ENCODE measurements at regions not wholly inside any gene's neighbourhood (a gene's known extent, or its start where the extent isn't known, plus 50 kb on each side); places are given as distances from the start of the nearest gene placed in this dataset.

DNA sequence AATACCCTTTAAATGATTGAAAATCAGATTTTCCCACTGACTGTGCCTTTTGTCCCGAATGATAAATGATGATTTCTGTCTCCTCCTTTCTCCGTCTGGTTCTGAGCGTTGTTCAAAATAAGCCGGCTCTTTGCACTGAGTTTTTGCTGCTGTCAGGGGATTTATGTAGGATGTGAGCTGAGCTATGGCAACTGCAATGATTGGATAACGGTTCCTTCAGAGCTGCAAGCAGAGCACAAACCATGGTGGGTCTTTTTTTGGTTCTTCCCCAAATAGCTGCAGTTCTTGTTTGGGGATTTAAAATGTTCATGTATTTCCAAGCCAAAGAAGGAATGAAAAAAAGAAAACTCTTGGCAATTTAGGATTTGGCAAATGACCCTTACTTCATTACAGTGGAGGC lies 124.5 kb upstream of the CASK start:
- H3K36me3 ChIP-seq (ENCODE audit: control insufficient read depth in 4 of 4, insufficient read depth in 4 of 4, low read length in 4 of 4): no peaks in the 10 kb centered on the region
- H3K4me1 ChIP-seq (ENCODE audit: control insufficient read depth in 5 of 5, insufficient read depth in 5 of 5, low read length in 5 of 5): no peaks in the 10 kb centered on the region
- peaks cover 3 to 8% (median 5%) of the 10 kb centered on the region in 3 donors for H3K27me3 ChIP-seq (ENCODE audit: control insufficient read depth in 3 of 3, insufficient read depth in 3 of 3, low read length in 2 of 3)
- TF ChIP-seq, protein P1, sequence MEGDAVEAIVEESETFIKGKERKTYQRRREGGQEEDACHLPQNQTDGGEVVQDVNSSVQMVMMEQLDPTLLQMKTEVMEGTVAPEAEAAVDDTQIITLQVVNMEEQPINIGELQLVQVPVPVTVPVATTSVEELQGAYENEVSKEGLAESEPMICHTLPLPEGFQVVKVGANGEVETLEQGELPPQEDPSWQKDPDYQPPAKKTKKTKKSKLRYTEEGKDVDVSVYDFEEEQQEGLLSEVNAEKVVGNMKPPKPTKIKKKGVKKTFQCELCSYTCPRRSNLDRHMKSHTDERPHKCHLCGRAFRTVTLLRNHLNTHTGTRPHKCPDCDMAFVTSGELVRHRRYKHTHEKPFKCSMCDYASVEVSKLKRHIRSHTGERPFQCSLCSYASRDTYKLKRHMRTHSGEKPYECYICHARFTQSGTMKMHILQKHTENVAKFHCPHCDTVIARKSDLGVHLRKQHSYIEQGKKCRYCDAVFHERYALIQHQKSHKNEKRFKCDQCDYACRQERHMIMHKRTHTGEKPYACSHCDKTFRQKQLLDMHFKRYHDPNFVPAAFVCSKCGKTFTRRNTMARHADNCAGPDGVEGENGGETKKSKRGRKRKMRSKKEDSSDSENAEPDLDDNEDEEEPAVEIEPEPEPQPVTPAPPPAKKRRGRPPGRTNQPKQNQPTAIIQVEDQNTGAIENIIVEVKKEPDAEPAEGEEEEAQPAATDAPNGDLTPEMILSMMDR (IDR thresholded peaks at IDR 0.05; ENCODE audit: control extremely low read depth, extremely low read depth): no peak
- WGBS, 2 donors: 71 to 94% methylated on average over 5 of the region's 5 CpGs
- H3K4me3 ChIP-seq: no peak overlapping the region
- peaks cover 0 to 14% (median 0%) of the 10 kb centered on the region in 4 donors for H3K9me3 ChIP-seq (ENCODE audit: control insufficient read depth in 4 of 4, insufficient read depth in 3 of 4, low read length in 3 of 4)
- no peak for ATAC-seq (ENCODE audit: insufficient read depth, low FRiP score)
- no peak overlapping the region for H3K9ac ChIP-seq (ENCODE audit: insufficient read depth in 1 of 2, low read length in 2 of 2)
- no peak overlapping the region for H3K27ac ChIP-seq (ENCODE audit: low read depth in 1 of 2, low read length in 1 of 2)
- DNase-seq: no peak

DNA sequence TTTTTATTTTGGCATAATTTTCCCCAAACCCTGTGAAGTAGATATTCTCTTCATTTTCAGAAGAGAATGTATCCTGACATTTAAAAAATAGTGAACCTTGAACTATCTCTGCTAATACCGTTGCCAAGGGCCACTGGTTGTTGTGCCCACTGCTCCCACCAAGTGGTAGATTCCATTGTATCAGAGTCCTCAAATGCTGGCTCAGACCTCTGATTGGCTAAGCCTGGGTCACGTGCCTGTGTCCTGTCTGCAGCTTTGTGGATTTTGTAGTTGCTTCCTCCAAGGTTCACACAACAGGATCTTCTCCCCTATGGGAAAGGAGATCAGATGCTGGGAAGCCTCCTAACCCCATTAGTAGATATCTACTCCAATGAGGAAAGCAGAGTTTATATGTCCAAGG lies 104.8 kb upstream of the CASK start:
- ATAC-seq (ENCODE audit: insufficient read depth, low FRiP score): no peak
- H3K36me3 ChIP-seq (ENCODE audit: control insufficient read depth in 4 of 4, insufficient read depth in 4 of 4, low read length in 4 of 4): no peaks in the 10 kb centered on the region
- WGBS, 2 donors: 65 to 89% methylated on average over 2 of the region's 2 CpGs

GRCh38 chrX:42027367-42028000 lies 104.1 kb upstream of the CASK start:
- H3K36me3 ChIP-seq (ENCODE audit: control insufficient read depth in 4 of 4, insufficient read depth in 4 of 4, low read length in 4 of 4): no peaks in the 10 kb centered on the region
- no peaks in the 10 kb centered on the region for H3K9me3 ChIP-seq (ENCODE audit: control insufficient read depth in 4 of 4, insufficient read depth in 3 of 4, low read length in 3 of 4)
- no peak overlapping the region for H3K4me3 ChIP-seq
- TF ChIP-seq, protein P1 (IDR thresholded peaks at IDR 0.05; ENCODE audit: control extremely low read depth, extremely low read depth): no peak
- no peak overlapping the region for H3K27ac ChIP-seq (ENCODE audit: low read depth in 1 of 2, low read length in 1 of 2)
- H3K9ac ChIP-seq (ENCODE audit: insufficient read depth in 1 of 2, low read length in 2 of 2): no peak overlapping the region
- H3K4me1 ChIP-seq (ENCODE audit: control insufficient read depth in 5 of 5, insufficient read depth in 5 of 5, low read length in 5 of 5): no peaks in the 10 kb centered on the region
- H3K27me3 ChIP-seq (ENCODE audit: control insufficient read depth in 3 of 3, insufficient read depth in 3 of 3, low read length in 2 of 3): peaks cover 0 to 13% (median 3%) of the 10 kb centered on the region in 3 donors
- 80 to 93% methylated on average over 3 of the region's 3 CpGs for WGBS, 2 donors
- DNase-seq: peak in 1 of 3 donors; percentile 2
- no peak for ATAC-seq (ENCODE audit: insufficient read depth, low FRiP score)

More for the DNA sequence above, 104.8 kb upstream of the CASK start:
- no peak for DNase-seq
- Histone ChIP-seq H3K9me3 (ENCODE audit: control insufficient read depth in 4 of 4, insufficient read depth in 3 of 4, low read length in 3 of 4) (no peaks in the 10 kb centered on the region), H3K4me1 (ENCODE audit: control insufficient read depth in 5 of 5, insufficient read depth in 5 of 5, low read length in 5 of 5) (no peaks in the 10 kb centered on the region), H3K4me3 (no peak overlapping the region), H3K27ac (ENCODE audit: low read depth in 1 of 2, low read length in 1 of 2) (no peak overlapping the region), H3K27me3 (ENCODE audit: control insufficient read depth in 3 of 3, insufficient read depth in 3 of 3, low read length in 2 of 3) (peaks cover 0 to 13% (median 3%) of the 10 kb centered on the region in 3 donors), H3K9ac (ENCODE audit: insufficient read depth in 1 of 2, low read length in 2 of 2) (no peak overlapping the region)
- TF ChIP-seq, protein P1 (IDR thresholded peaks at IDR 0.05; ENCODE audit: control extremely low read depth, extremely low read depth): no peak

DNA sequence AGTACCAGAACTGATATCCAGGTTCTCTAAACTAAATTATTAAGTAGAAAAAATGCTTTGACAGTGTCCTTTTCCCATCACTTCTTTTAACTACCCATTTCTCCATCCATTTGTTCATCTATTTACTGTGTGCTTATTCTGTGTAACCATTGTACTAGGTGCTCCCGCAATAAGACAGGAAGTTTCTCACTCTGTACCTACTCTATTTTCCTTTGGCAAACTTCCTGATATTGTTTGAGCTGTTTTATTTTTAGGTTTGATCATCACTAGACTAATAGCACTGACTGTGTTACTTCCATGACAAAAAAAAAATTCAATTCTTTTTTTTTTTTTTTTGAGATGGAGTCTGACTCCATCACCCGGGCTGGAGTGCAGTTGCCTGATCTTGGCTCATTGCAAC lies 102.5 kb upstream of the CASK start:
- TF ChIP-seq, protein P1 (IDR thresholded peaks at IDR 0.05; ENCODE audit: control extremely low read depth, extremely low read depth): no peak
- ATAC-seq (ENCODE audit: insufficient read depth, low FRiP score) (no peak), DNase-seq (peak in 2 of 3 donors; percentile 2 to 8)
- 74 to 84% methylated on average over 2 of the region's 2 CpGs for WGBS, 2 donors
- Histone ChIP-seq H3K27me3 (ENCODE audit: control insufficient read depth in 3 of 3, insufficient read depth in 3 of 3, low read length in 2 of 3) (peaks cover 0 to 13% (median 3%) of the 10 kb centered on the region in 3 donors), H3K9ac (ENCODE audit: insufficient read depth in 1 of 2, low read length in 2 of 2) (no peak overlapping the region), H3K4me1 (ENCODE audit: control insufficient read depth in 5 of 5, insufficient read depth in 5 of 5, low read length in 5 of 5) (no peaks in the 10 kb centered on the region), H3K27ac (ENCODE audit: low read depth in 1 of 2, low read length in 1 of 2) (no peak overlapping the region), H3K9me3 (ENCODE audit: control insufficient read depth in 4 of 4, insufficient read depth in 3 of 4, low read length in 3 of 4) (no peaks in the 10 kb centered on the region), H3K36me3 (ENCODE audit: control insufficient read depth in 4 of 4, insufficient read depth in 4 of 4, low read length in 4 of 4) (no peaks in the 10 kb centered on the region), H3K4me3 (no peak overlapping the region)
